HEK293T (cell line): ENCODE measurements at regions not wholly inside any gene's neighbourhood (a gene's known extent, or its start where the extent isn't known, plus 50 kb on each side); places are given as distances from the start of the nearest gene placed in this dataset.

Experiments
- BHLHE40 ChIP-seq: fragments of 450-650 bp; IDR thresholded peaks from 2 replicates; pipeline ENCODE4 v1.6.1; 2016; ENCODE audit warnings: mild to moderate bottlenecking, moderate library complexity, borderline replicate concordance
- FOXA1 ChIP-seq: fragments of 450-650 bp; IDR thresholded peaks from 2 replicates; pipeline ENCODE4 v1.6.1; 2016; ENCODE audit warnings: mild to moderate bottlenecking
- NFRKB ChIP-seq: fragments of 450-650 bp; IDR thresholded peaks from 2 replicates; pipeline ENCODE4 v1.6.1; 2016; ENCODE audit warnings: mild to moderate bottlenecking, moderate library complexity
- SP1 ChIP-seq: fragments of 450-650 bp; IDR thresholded peaks from 2 replicates; pipeline ENCODE4 v1.6.1; 2017
- SUZ12 ChIP-seq: fragments of 450-650 bp; IDR thresholded peaks from 2 replicates; pipeline ENCODE4 v1.6.1; 2016; ENCODE audit warnings: mild to moderate bottlenecking
- ZNF384 ChIP-seq: fragments of 450-650 bp; IDR thresholded peaks from 2 replicates; pipeline ENCODE4 v1.6.1; 2016

DNA sequence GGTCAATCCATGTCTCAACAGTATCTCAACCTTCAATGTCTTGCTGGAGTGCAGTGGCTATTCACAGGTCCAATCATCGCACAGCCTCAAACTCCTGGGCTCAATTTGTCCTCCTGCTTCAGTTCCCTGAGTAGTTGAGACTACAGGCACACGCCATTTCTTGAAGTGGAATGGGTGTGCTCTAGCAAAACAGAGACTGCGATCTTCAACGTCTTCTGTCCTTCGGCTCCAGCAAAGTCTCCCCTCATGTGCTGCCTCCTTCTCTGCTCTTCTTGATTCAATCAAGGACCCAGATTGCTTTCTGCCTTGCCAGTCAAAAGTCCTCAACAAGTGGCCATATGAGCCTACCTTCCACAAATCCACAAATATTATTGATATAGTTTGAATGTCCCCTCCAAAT, 466.7 kb upstream of the MIR17HG start:
- TF ChIP-seq NFRKB (no peak), FOXA1 (no peak), SP1 (no peak), ZNF384 (no peak), BHLHE40 (no peak), SUZ12 (no peak)
